Chondrocyte (in vitro differentiated cells): ENCODE measurements at regions not wholly inside any gene's neighbourhood (a gene's known extent, or its start where the extent isn't known, plus 50 kb on each side); places are given as distances from the start of the nearest gene placed in this dataset.

Source experiments
- DNase-seq: peaks from one replicate; pipeline ENCODE4 v3.0.0; 2021; ENCODE audit warnings: mixed read lengths, low spot score
- H3K27ac Mint-ChIP-seq: one replicate; pipeline ENCODE4 v1.8.0; 2021; ENCODE audit warnings: mild to moderate bottlenecking, moderate library complexity, mixed read lengths; ENCODE audit not compliant: unreplicated experiment
- H3K27me3 Mint-ChIP-seq: 2 replicates; pipeline ENCODE4 v1.8.0; 2021; ENCODE audit warnings: low read depth, mixed read lengths
- H3K36me3 Mint-ChIP-seq: 2 replicates; pipeline ENCODE4 v1.8.0; 2021; ENCODE audit warnings: low read depth, mixed read lengths
- H3K4me1 Mint-ChIP-seq: 2 replicates; pipeline ENCODE4 v1.8.0; 2021; ENCODE audit warnings: low read depth, mild to moderate bottlenecking, mixed read lengths
- H3K4me3 Mint-ChIP-seq: one replicate; pipeline ENCODE4 v1.8.0; 2021; ENCODE audit warnings: mild to moderate bottlenecking, moderate library complexity, mixed read lengths; ENCODE audit not compliant: unreplicated experiment
- H3K9me3 Mint-ChIP-seq: 2 replicates; pipeline ENCODE4 v1.8.0; 2021; ENCODE audit warnings: low read depth, mixed read lengths
- TF ChIP-seq, protein P1 (sequence below): fragments of 200-600 bp; sonication (generic); IDR thresholded peaks from 2 replicates; pipeline ENCODE4 v1.5.0; 2021; ENCODE audit warnings: antibody characterized with exemption, mild to moderate bottlenecking, moderate library complexity

DNA sequence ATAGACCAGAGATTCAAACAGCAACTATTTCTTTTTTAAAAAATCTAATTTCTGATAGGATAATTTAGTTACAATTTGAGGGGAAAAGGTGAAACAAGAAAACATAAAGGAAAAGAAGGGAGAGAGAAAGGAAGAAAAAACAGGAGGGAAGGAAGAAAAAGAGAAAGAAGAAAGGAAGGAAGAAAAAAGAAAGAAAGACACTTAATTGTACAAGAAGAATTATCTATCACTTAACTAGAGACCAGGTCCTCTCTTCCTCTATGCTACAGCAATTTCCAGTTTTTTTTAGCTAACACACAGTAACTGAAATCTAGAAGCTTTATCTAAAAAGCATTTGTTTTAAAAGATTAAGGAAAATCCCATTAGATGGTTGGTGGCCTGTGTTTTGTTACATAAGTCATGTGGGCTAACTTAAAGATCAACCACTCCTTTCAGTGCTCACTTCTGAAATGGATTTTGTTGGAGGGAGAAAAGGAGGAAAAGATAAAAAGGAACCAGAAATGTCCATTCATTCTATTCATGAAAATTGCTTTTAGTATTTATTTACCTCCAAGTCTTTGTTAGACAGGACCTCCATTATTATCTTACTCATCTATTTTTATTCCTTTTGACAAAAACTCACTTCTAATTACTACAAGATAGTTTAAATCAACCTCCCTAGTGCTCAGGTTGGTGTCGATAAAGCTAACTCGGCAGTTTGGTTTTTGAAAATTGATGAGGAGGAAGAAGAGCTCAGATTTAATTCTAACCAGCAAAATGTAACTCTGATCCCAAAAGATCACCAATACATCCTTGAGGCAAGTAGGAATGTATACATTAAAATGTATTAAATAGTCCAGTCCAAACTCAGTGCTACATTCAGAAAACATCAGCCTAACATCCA, 251.5 kb upstream of the FN1 start:
- Mint-ChIP-seq H3K27ac (peak overlapping the region; percentile 28), H3K27me3 (no peaks in the 10 kb centered on the region), H3K4me1 (peaks cover 51% of the 10 kb centered on the region), H3K36me3 (no peaks in the 10 kb centered on the region), H3K9me3 (no peaks in the 10 kb centered on the region), H3K4me3 (no peak overlapping the region)
- TF ChIP-seq, protein P1, sequence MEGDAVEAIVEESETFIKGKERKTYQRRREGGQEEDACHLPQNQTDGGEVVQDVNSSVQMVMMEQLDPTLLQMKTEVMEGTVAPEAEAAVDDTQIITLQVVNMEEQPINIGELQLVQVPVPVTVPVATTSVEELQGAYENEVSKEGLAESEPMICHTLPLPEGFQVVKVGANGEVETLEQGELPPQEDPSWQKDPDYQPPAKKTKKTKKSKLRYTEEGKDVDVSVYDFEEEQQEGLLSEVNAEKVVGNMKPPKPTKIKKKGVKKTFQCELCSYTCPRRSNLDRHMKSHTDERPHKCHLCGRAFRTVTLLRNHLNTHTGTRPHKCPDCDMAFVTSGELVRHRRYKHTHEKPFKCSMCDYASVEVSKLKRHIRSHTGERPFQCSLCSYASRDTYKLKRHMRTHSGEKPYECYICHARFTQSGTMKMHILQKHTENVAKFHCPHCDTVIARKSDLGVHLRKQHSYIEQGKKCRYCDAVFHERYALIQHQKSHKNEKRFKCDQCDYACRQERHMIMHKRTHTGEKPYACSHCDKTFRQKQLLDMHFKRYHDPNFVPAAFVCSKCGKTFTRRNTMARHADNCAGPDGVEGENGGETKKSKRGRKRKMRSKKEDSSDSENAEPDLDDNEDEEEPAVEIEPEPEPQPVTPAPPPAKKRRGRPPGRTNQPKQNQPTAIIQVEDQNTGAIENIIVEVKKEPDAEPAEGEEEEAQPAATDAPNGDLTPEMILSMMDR, result no peak
- DNase-seq, result no peak

GRCh38 chr2:215685238-215685990, 249.5 kb upstream of the FN1 start:
- Mint-ChIP-seq H3K27me3 (no peaks in the 10 kb centered on the region), H3K4me1 (peaks cover 55% of the 10 kb centered on the region), H3K36me3 (no peaks in the 10 kb centered on the region), H3K4me3 (no peak overlapping the region), H3K9me3 (no peaks in the 10 kb centered on the region), H3K27ac (peak overlapping the region; percentile 13)
- DNase-seq, result no peak
- TF ChIP-seq, protein P1, result no peak

- Mint-ChIP-seq H3K27me3 (no peaks in the 10 kb centered on the region), H3K4me1 (peaks cover 55% of the 10 kb centered on the region), H3K36me3 (no peaks in the 10 kb centered on the region), H3K27ac (peak overlapping the region; percentile 13), H3K4me3 (no peak overlapping the region), H3K9me3 (no peaks in the 10 kb centered on the region)
- DNase-seq, result no peak
- TF ChIP-seq, protein P1, result no peak
These were observed 248.8 kb upstream of the FN1 start for GRCh38 chr2:215684448-215685237.

DNA sequence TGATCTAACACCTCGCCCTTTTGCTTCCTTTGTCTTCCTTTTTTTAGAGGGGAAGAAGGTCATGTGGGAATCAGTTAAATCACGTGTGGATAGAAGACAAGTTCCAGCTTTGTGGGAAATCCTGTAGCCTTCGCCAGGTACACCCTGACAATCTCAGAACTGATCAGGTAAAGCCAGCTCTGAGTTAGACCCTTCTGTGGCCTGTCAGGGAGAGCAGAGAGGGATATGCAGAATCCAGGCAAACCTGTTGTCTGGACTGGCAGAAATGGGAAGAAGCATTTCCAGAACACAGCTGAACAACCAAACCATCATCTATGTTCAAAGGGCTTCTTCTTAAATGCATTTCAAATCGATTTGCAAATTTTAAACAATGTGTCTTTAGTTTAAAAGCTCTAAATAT, 247.4 kb upstream of the FN1 start:
- Mint-ChIP-seq H3K4me3 (no peak overlapping the region), H3K4me1 (peaks cover 58% of the 10 kb centered on the region), H3K27ac (no peak overlapping the region), H3K27me3 (no peaks in the 10 kb centered on the region), H3K9me3 (peaks cover 4% of the 10 kb centered on the region), H3K36me3 (no peaks in the 10 kb centered on the region)
- TF ChIP-seq, protein P1, result no peak
- no peak for DNase-seq
